Uterus (tissue), 3 donors: ENCODE measurements at regions not wholly inside any gene's neighbourhood (a gene's known extent, or its start where the extent isn't known, plus 50 kb on each side); places are given as distances from the start of the nearest gene placed in this dataset.

Experiments used
- DNase-seq, 2 donors: peaks; one replicate each; pipeline ENCODE4 v3.0.0-alpha.2; 2019 to 2020
- H3K27ac ChIP-seq, 2 donors: fragments of 200-600 bp; sonication (generic); 1 replicate in 1 of 2; 2 replicates in 1 of 2; pipeline ENCODE4 v1.5.1; 2016 to 2018
- H3K27me3 ChIP-seq, 2 donors: fragments of 200-600 bp; sonication (generic); one replicate each; pipeline ENCODE4 v1.5.1; 2018 to 2019; ENCODE audit warnings: control low read depth in 1 of 2
- H3K36me3 ChIP-seq, 2 donors: fragments of 200-600 bp; sonication (generic); one replicate each; pipeline ENCODE4 v1.5.1; 2019; ENCODE audit warnings: control low read depth in 1 of 2
- H3K4me1 ChIP-seq, 2 donors: fragments of 200-600 bp; sonication (generic); one replicate each; pipeline ENCODE4 v1.5.1; 2018 to 2019; ENCODE audit warnings: control low read depth in 1 of 2
- H3K4me3 ChIP-seq, 2 donors: fragments of 200-600 bp; sonication (generic); 1 replicate in 1 of 2; 2 replicates in 1 of 2; pipeline ENCODE4 v1.5.1; 2018 to 2019; ENCODE audit warnings: mild to moderate bottlenecking in 1 of 2
- H3K9me3 ChIP-seq, 2 donors: fragments of 200-600 bp; sonication (generic); one replicate each; pipeline ENCODE4 v1.5.1; 2019; ENCODE audit warnings: control low read depth in 1 of 2
- POLR2A ChIP-seq, 2 donors: fragments of 450-650 bp; IDR thresholded peaks; one replicate each; pipeline ENCODE4 v1.6.1; 2016; ENCODE audit warnings: antibody characterized with exemption in 2 of 2, mild to moderate bottlenecking in 1 of 2, moderate library complexity in 1 of 2
- intact Hi-C: fragments of 100-400 bp; cut with DNase I; formaldehyde crosslinking; loops from one replicate; pipeline ENCODE4 v1.15.1; 2023; ENCODE audit warnings: low total_unique reads
- TF ChIP-seq, protein P1 (sequence below), 4 experiments: fragments of 200-600 bp in 2 of 4; fragments of 450-650 bp in 2 of 4; sonication (generic) in 2 of 4; IDR thresholded peaks; one replicate each; pipeline ENCODE4 v1.5.1; 2016 to 2019; ENCODE audit warnings: antibody characterized with exemption in 4 of 4, mild to moderate bottlenecking in 2 of 4, moderate library complexity in 1 of 4
- donor health status: DM: yes; HTN: yes; CAD: no.

DNA sequence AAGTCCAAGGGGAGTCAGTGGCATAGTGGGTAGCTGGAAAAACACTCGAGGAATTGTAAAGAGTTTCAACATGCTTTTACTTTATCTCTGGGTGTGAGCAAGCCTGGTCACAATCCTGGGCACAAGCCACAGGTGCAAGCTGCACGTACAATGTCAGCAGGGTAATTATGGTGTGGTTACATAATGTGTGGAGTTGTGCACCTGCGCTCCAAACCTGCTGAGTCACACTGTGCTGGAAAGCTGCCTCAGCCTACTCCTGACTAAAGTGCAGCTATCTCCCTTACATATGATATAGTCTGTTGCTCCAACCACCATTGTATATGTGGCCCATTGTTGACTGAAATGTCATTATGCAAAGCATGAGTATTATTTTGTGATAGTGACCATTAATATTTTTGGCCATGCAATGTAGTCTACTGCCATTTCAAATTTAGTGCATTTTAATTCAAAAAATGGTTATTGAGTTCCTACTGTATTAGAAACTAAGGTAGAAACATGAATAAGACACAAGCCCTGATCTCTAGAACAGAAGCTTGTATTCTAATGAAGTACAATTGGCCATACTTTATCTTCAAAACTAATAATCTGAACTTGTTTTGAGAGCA is 160.9 kb upstream of the SLC30A5 start:
- TF ChIP-seq POLR2A (IDR thresholded peaks at IDR 0.05): no peak
- TF ChIP-seq, protein P1, sequence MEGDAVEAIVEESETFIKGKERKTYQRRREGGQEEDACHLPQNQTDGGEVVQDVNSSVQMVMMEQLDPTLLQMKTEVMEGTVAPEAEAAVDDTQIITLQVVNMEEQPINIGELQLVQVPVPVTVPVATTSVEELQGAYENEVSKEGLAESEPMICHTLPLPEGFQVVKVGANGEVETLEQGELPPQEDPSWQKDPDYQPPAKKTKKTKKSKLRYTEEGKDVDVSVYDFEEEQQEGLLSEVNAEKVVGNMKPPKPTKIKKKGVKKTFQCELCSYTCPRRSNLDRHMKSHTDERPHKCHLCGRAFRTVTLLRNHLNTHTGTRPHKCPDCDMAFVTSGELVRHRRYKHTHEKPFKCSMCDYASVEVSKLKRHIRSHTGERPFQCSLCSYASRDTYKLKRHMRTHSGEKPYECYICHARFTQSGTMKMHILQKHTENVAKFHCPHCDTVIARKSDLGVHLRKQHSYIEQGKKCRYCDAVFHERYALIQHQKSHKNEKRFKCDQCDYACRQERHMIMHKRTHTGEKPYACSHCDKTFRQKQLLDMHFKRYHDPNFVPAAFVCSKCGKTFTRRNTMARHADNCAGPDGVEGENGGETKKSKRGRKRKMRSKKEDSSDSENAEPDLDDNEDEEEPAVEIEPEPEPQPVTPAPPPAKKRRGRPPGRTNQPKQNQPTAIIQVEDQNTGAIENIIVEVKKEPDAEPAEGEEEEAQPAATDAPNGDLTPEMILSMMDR (IDR thresholded peaks at IDR 0.05): no peak
- intact Hi-C loops: no loop called here
- Histone ChIP-seq H3K36me3 (no peaks in the 10 kb centered on the region), H3K27ac (no peak overlapping the region), H3K4me1 (no peaks in the 10 kb centered on the region), H3K9me3 (no peaks in the 10 kb centered on the region), H3K27me3 (no peaks in the 10 kb centered on the region), H3K4me3 (no peak overlapping the region)
- DNase-seq: no peak

DNA sequence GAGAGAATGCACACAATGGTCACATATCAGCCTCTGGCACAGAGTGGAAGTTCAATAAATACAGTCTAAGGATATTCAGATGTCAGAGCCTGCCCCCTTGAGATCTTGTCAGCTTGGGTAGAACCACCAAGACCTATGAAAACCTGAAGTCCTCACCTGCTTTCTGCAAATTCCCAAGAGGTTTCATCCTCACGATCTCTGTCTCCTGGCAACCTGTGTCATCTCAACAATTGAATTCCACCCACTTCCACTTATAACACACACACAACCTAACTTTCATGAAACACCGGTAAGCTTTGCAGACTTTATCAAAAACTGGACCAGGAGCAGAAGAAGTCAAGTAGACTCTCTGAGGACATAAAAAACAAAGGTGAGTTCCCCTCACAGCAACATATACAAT is 151.6 kb upstream of the SLC30A5 start:
- no peak overlapping the region for H3K27ac ChIP-seq
- intact Hi-C loops: no loop called here
- DNase-seq: no peak
- no peaks in the 10 kb centered on the region for H3K4me1 ChIP-seq
- TF ChIP-seq POLR2A (IDR thresholded peaks at IDR 0.05): no peak
- TF ChIP-seq, protein P1 (IDR thresholded peaks at IDR 0.05): no peak
- H3K27me3 ChIP-seq: no peaks in the 10 kb centered on the region
- no peaks in the 10 kb centered on the region for H3K9me3 ChIP-seq
- no peaks in the 10 kb centered on the region for H3K36me3 ChIP-seq
- H3K4me3 ChIP-seq: no peak overlapping the region

DNA sequence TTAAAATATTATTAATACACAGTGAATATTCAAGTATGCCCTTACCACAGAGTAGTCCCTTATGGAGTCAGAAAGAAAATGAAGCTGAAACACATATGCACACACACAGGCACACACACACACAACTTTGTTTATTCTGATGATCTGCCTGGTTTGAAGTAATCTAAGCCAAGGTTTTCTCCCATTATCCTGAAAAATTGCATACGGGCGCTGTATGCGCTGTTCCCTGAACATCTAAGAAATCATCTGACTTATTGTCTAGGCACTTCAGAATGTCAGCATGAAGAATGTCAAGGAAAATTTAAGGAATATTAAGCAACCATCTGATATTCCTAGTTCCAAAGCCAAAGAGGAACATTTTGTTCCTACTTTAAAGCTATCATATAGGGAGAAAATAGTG is 147.1 kb upstream of the SLC30A5 start:
- Histone ChIP-seq H3K4me3 (no peak overlapping the region), H3K27me3 (no peaks in the 10 kb centered on the region), H3K27ac (no peak overlapping the region), H3K9me3 (no peaks in the 10 kb centered on the region), H3K4me1 (no peaks in the 10 kb centered on the region), H3K36me3 (no peaks in the 10 kb centered on the region)
- DNase-seq: no peak
- no peak for TF ChIP-seq POLR2A (IDR thresholded peaks at IDR 0.05)
- TF ChIP-seq, protein P1 (IDR thresholded peaks at IDR 0.05): no peak
- intact Hi-C loops: no loop called here

DNA sequence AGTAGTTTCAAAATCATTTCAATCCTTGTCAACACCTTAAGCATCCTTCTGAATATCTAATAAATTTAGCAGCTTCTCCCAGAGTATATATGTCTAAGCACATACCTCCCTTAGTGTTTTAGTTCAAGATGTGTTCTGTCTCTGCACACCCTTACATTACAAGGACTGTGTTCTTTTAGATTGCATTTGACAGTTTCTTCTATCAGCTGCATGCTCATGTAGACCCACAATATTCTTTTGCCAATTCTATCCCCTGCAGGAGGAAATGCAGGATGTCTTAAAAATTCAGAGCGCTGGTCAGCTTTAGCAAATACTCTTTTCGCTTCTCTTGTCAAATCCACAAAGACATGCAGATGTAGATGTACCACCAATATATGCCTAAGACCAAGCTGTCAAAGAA is 145.8 kb upstream of the SLC30A5 start:
- no peaks in the 10 kb centered on the region for H3K36me3 ChIP-seq
- intact Hi-C loops: no loop called here
- no peaks in the 10 kb centered on the region for H3K4me1 ChIP-seq
- no peak overlapping the region for H3K4me3 ChIP-seq
- DNase-seq: no peak
- H3K27me3 ChIP-seq: no peaks in the 10 kb centered on the region
- TF ChIP-seq, protein P1 (IDR thresholded peaks at IDR 0.05): no peak
- no peaks in the 10 kb centered on the region for H3K9me3 ChIP-seq
- no peak overlapping the region for H3K27ac ChIP-seq

DNA sequence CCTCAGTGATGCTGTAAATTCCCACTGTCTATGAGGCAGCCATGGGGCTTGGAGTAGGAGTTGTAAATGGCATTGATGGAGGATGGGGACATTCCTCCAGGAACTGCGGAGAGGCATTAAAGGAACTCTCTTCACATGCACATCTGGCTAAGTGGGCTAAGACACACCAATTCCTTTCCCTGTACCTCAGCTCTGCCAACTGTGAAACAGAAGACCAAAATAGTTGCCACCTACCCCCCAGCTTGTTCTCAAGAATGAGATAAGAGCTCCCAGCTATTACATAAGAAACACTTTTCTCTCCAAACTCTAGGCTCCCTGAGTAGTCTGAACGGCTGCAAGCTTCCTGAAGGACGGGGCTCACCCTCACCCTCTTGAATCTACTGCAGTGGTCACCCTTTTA is 144.6 kb upstream of the SLC30A5 start:
- no peak for TF ChIP-seq POLR2A (IDR thresholded peaks at IDR 0.05)
- TF ChIP-seq, protein P1 (IDR thresholded peaks at IDR 0.05): no peak
- Histone ChIP-seq H3K4me1 (no peaks in the 10 kb centered on the region), H3K9me3 (no peaks in the 10 kb centered on the region), H3K27me3 (no peaks in the 10 kb centered on the region), H3K4me3 (no peak overlapping the region), H3K36me3 (no peaks in the 10 kb centered on the region), H3K27ac (no peak overlapping the region)
- intact Hi-C loops: no loop called here
- no peak for DNase-seq
